Naive thymus-derived CD4-positive, alpha-beta T cell (primary cell): ENCODE measurements at regions not wholly inside any gene's neighbourhood (a gene's known extent, or its start where the extent isn't known, plus 50 kb on each side); places are given as distances from the start of the nearest gene placed in this dataset.

Source experiments
- ATAC-seq: fragments of 150-1000 bp; cut with Tn5 transposase; 2 replicates; pipeline ENCODE4 v1.10.0; 2021; ENCODE audit warnings: mild to moderate bottlenecking, moderate library complexity
- CTCF ChIA-PET: fragments of 350-600 bp; sonication (Branson Sonifier 250); formaldehyde crosslinking; loops from one replicate; lab custom pipeline; 2021; ENCODE audit warnings: antibody characterized with exemption; lab: Charles Lee
- POLR2A ChIA-PET: fragments of 350-600 bp; sonication (Branson Sonifier 250); formaldehyde crosslinking; loops from one replicate; lab custom pipeline; 2021; ENCODE audit warnings: antibody characterized with exemption, inconsistent platforms; lab: Charles Lee
- DNase-seq, 9 donors: peaks; one replicate each; pipeline versions ENCODE4 v3.0.0 to v3.0.0-alpha.2; 2020 to 2022; ENCODE audit warnings: mixed read lengths in 1 of 9
- H3K27ac ChIP-seq: one replicate; pipeline ENCODE4 v1.7.0; 2013; ENCODE audit warnings: mild to moderate bottlenecking, low read depth, low read length, moderate library complexity
- H3K27me3 ChIP-seq, 2 donors: one replicate each; pipeline ENCODE4 v1.7.0; 2013; ENCODE audit warnings: low read length in 2 of 2, mild to moderate bottlenecking in 2 of 2, moderate library complexity in 2 of 2; ENCODE audit not compliant: control insufficient read depth in 2 of 2, insufficient read depth in 2 of 2
- H3K36me3 ChIP-seq, 3 experiments: 1 replicate in 2 of 3; 2 replicates in 1 of 3; pipeline ENCODE4 v1.7.0; 2013; ENCODE audit warnings: low read length in 3 of 3, mild to moderate bottlenecking in 3 of 3, moderate library complexity in 1 of 3; ENCODE audit not compliant: insufficient read depth in 3 of 3, control insufficient read depth in 2 of 3
- H3K4me1 ChIP-seq, 2 donors: one replicate each; pipeline ENCODE4 v1.7.0; 2013; ENCODE audit warnings: low read length in 2 of 2, mild to moderate bottlenecking in 2 of 2, moderate library complexity in 1 of 2; ENCODE audit not compliant: control insufficient read depth in 2 of 2, insufficient read depth in 2 of 2
- H3K4me3 ChIP-seq: 2 replicates; pipeline ENCODE4 v1.7.0; 2013; ENCODE audit warnings: mild to moderate bottlenecking, low read length
- H3K9me3 ChIP-seq, 3 experiments: 1 replicate in 2 of 3; 2 replicates in 1 of 3; pipeline ENCODE4 v1.7.0; 2013; ENCODE audit warnings: low read length in 3 of 3; ENCODE audit not compliant: control insufficient read depth in 2 of 3
- H3K27ac Mint-ChIP-seq, 9 donors: one replicate each; pipeline ENCODE4 v1.8.0; 2020 to 2022; ENCODE audit warnings: mixed read lengths in 9 of 9, mild to moderate bottlenecking in 8 of 9, moderate library complexity in 5 of 9, inconsistent platforms in 2 of 9
- H3K27me3 Mint-ChIP-seq, 5 donors: one replicate each; pipeline ENCODE4 v1.8.0; 2021 to 2022; ENCODE audit warnings: mixed read lengths in 5 of 5, mild to moderate bottlenecking in 1 of 5
- H3K36me3 Mint-ChIP-seq, 5 donors: one replicate each; pipeline ENCODE4 v1.8.0; 2020 to 2022; ENCODE audit warnings: mixed read lengths in 5 of 5, mild to moderate bottlenecking in 3 of 5, inconsistent platforms in 1 of 5
- H3K4me1 Mint-ChIP-seq, 7 donors: one replicate each; pipeline ENCODE4 v1.8.0; 2020 to 2022; ENCODE audit warnings: mixed read lengths in 7 of 7, mild to moderate bottlenecking in 3 of 7, inconsistent platforms in 1 of 7
- H3K4me3 Mint-ChIP-seq, 10 donors: one replicate each; pipeline ENCODE4 v1.8.0; 2020 to 2022; ENCODE audit warnings: mild to moderate bottlenecking in 10 of 10, mixed read lengths in 10 of 10, moderate library complexity in 6 of 10, inconsistent platforms in 2 of 10
- H3K9me3 Mint-ChIP-seq, 11 donors: one replicate each; pipeline ENCODE4 v1.8.0; 2020 to 2022; ENCODE audit warnings: mixed read lengths in 11 of 11, mild to moderate bottlenecking in 4 of 11, inconsistent platforms in 1 of 11, moderate library complexity in 1 of 11
- intact Hi-C, 2 donors: fragments of 100-400 bp; cut with micrococcal nuclease; formaldehyde crosslinking; loops; one replicate each; pipeline ENCODE4 v1.15.1; 2023

GRCh38 chr10:43771675-43772074 lies 123.0 kb upstream of the ZNF32 start:
- Mint-ChIP-seq H3K27me3 (peaks cover 0 to 20% (median 0%) of the 10 kb centered on the region in 5 donors), H3K4me1 (no peaks in the 10 kb centered on the region), H3K36me3 (peaks cover 0 to 9% (median 3%) of the 10 kb centered on the region in 5 donors), H3K9me3 (peaks cover 0 to 34% (median 19%) of the 10 kb centered on the region in 11 donors), H3K4me3 (no peak overlapping the region), H3K27ac (no peak overlapping the region)
- POLR2A ChIA-PET: no interaction called here
- Histone ChIP-seq H3K36me3 (no peaks in the 10 kb centered on the region), H3K27me3 (no peaks in the 10 kb centered on the region), H3K9me3 (no peaks in the 10 kb centered on the region), H3K4me3 (no peak overlapping the region), H3K27ac (no peak overlapping the region), H3K4me1 (no peaks in the 10 kb centered on the region)
- DNase-seq (no peak), ATAC-seq (no peak)
- intact Hi-C loops: no loop called here
- CTCF ChIA-PET: no interaction called here

- peaks cover 0 to 21% (median 0%) of the 10 kb centered on the region in 5 donors for H3K27me3 Mint-ChIP-seq
- ATAC-seq (no peak), DNase-seq (no peak)
- CTCF ChIA-PET: no interaction called here
- POLR2A ChIA-PET: no interaction called here
- intact Hi-C loops: no loop called here
- no peak overlapping the region for H3K4me3 Mint-ChIP-seq
- no peaks in the 10 kb centered on the region for H3K4me1 Mint-ChIP-seq
- no peak overlapping the region for H3K4me3 ChIP-seq
- peaks cover 0 to 13% (median 3%) of the 10 kb centered on the region in 5 donors for H3K36me3 Mint-ChIP-seq
- H3K27ac Mint-ChIP-seq: no peak overlapping the region
- no peaks in the 10 kb centered on the region for H3K9me3 ChIP-seq
- H3K4me1 ChIP-seq: no peaks in the 10 kb centered on the region
- H3K36me3 ChIP-seq: no peaks in the 10 kb centered on the region
- H3K9me3 Mint-ChIP-seq: peaks cover 0 to 32% (median 20%) of the 10 kb centered on the region in 11 donors
- no peaks in the 10 kb centered on the region for H3K27me3 ChIP-seq
- no peak overlapping the region for H3K27ac ChIP-seq
Measured at GRCh38 chr10:43765516-43765915, 116.8 kb upstream of the ZNF32 start.

GRCh38 chr10:43763846-43764245 lies 115.2 kb upstream of the ZNF32 start:
- no peak overlapping the region for H3K27ac ChIP-seq
- H3K27ac Mint-ChIP-seq: no peak overlapping the region
- DNase-seq: no peak
- H3K36me3 Mint-ChIP-seq: peaks cover 0 to 13% (median 3%) of the 10 kb centered on the region in 5 donors
- no peak overlapping the region for H3K4me3 Mint-ChIP-seq
- peaks cover 0 to 17% (median 0%) of the 10 kb centered on the region in 5 donors for H3K27me3 Mint-ChIP-seq
- H3K9me3 ChIP-seq: no peaks in the 10 kb centered on the region
- ChIA-PET CTCF (no interaction called here), POLR2A (no interaction called here)
- H3K27me3 ChIP-seq: no peaks in the 10 kb centered on the region
- peaks cover 0 to 25% (median 18%) of the 10 kb centered on the region in 11 donors for H3K9me3 Mint-ChIP-seq
- intact Hi-C loops: no loop called here
- H3K36me3 ChIP-seq: no peaks in the 10 kb centered on the region
- no peak overlapping the region for H3K4me3 ChIP-seq
- H3K4me1 Mint-ChIP-seq: no peaks in the 10 kb centered on the region
- no peaks in the 10 kb centered on the region for H3K4me1 ChIP-seq
- no peak for ATAC-seq

GRCh38 chr10:43760514-43760913 lies 111.8 kb upstream of the ZNF32 start:
- H3K27ac ChIP-seq: no peak overlapping the region
- H3K4me3 Mint-ChIP-seq: no peak overlapping the region
- ATAC-seq (no peak), DNase-seq (no peak)
- peaks cover 0 to 10% (median 0%) of the 10 kb centered on the region in 5 donors for H3K27me3 Mint-ChIP-seq
- ChIA-PET CTCF (no interaction called here), POLR2A (no interaction called here)
- intact Hi-C loops: no loop called here
- H3K9me3 Mint-ChIP-seq: no peaks in the 10 kb centered on the region
- H3K9me3 ChIP-seq: no peaks in the 10 kb centered on the region
- H3K4me3 ChIP-seq: no peak overlapping the region
- H3K27me3 ChIP-seq: no peaks in the 10 kb centered on the region
- H3K27ac Mint-ChIP-seq: no peak overlapping the region
- H3K36me3 Mint-ChIP-seq: peaks cover 0 to under 1% (median 0%) of the 10 kb centered on the region in 5 donors
- H3K4me1 Mint-ChIP-seq: no peaks in the 10 kb centered on the region
- no peaks in the 10 kb centered on the region for H3K4me1 ChIP-seq
- H3K36me3 ChIP-seq: no peaks in the 10 kb centered on the region

- CTCF ChIA-PET: no interaction called here
- no peak for ATAC-seq
- no peak overlapping the region for H3K27ac Mint-ChIP-seq
- no peaks in the 10 kb centered on the region for H3K36me3 ChIP-seq
- H3K9me3 Mint-ChIP-seq: no peaks in the 10 kb centered on the region
- peaks cover 0 to 6% (median 0%) of the 10 kb centered on the region in 5 donors for H3K27me3 Mint-ChIP-seq
- H3K4me1 Mint-ChIP-seq: peaks cover 0 to 5% (median 0%) of the 10 kb centered on the region in 7 donors
- H3K4me1 ChIP-seq: no peaks in the 10 kb centered on the region
- H3K9me3 ChIP-seq: no peaks in the 10 kb centered on the region
- H3K27me3 ChIP-seq: no peaks in the 10 kb centered on the region
- no peaks in the 10 kb centered on the region for H3K36me3 Mint-ChIP-seq
- no peak overlapping the region for H3K27ac ChIP-seq
- intact Hi-C loops: no loop called here
- H3K4me3 Mint-ChIP-seq: no peak overlapping the region
- DNase-seq: no peak
- POLR2A ChIA-PET: no interaction called here
- no peak overlapping the region for H3K4me3 ChIP-seq
Measured at GRCh38 chr10:43759216-43759615, 110.5 kb upstream of the ZNF32 start.

GRCh38 chr10:43756341-43756740 lies 107.7 kb upstream of the ZNF32 start:
- H3K27ac Mint-ChIP-seq: no peak overlapping the region
- peaks cover 0 to 5% (median 0%) of the 10 kb centered on the region in 7 donors for H3K4me1 Mint-ChIP-seq
- Histone ChIP-seq H3K9me3 (no peaks in the 10 kb centered on the region), H3K4me3 (no peak overlapping the region), H3K36me3 (no peaks in the 10 kb centered on the region), H3K27me3 (no peaks in the 10 kb centered on the region), H3K4me1 (no peaks in the 10 kb centered on the region), H3K27ac (no peak overlapping the region)
- H3K27me3 Mint-ChIP-seq: no peaks in the 10 kb centered on the region
- ChIA-PET CTCF (no interaction called here), POLR2A (no interaction called here)
- intact Hi-C loops: no loop called here
- ATAC-seq (no peak), DNase-seq (no peak)
- no peak overlapping the region for H3K4me3 Mint-ChIP-seq
- H3K36me3 Mint-ChIP-seq: no peaks in the 10 kb centered on the region
- peaks cover 0 to 2% (median 0%) of the 10 kb centered on the region in 11 donors for H3K9me3 Mint-ChIP-seq

GRCh38 chr10:43754569-43755260 lies 106.0 kb upstream of the ZNF32 start:
- intact Hi-C loops: no loop called here
- Histone ChIP-seq H3K9me3 (no peaks in the 10 kb centered on the region), H3K27me3 (no peaks in the 10 kb centered on the region), H3K4me1 (no peaks in the 10 kb centered on the region), H3K4me3 (no peak overlapping the region), H3K27ac (no peak overlapping the region), H3K36me3 (no peaks in the 10 kb centered on the region)
- peaks cover 0 to 5% (median 0%) of the 10 kb centered on the region in 7 donors for H3K4me1 Mint-ChIP-seq
- H3K27me3 Mint-ChIP-seq: no peaks in the 10 kb centered on the region
- H3K27ac Mint-ChIP-seq: peak overlapping the region in 1 of 9 donors; percentile 20
- no peaks in the 10 kb centered on the region for H3K36me3 Mint-ChIP-seq
- no peak for DNase-seq
- H3K9me3 Mint-ChIP-seq: peaks cover 0 to 2% (median 0%) of the 10 kb centered on the region in 11 donors
- no peak for ATAC-seq
- H3K4me3 Mint-ChIP-seq: no peak overlapping the region
- ChIA-PET POLR2A (no interaction called here), CTCF (no interaction called here)
